Uterus (tissue), 2 donors: ENCODE measurements at regions not wholly inside any gene's neighbourhood (a gene's known extent, or its start where the extent isn't known, plus 50 kb on each side); places are given as distances from the start of the nearest gene placed in this dataset.

Experiments
- CTCF ChIP-seq, 4 experiments: fragments of 200-600 bp in 2 of 4; fragments of 450-650 bp in 2 of 4; sonication (generic) in 2 of 4; IDR thresholded peaks; one replicate each; pipeline ENCODE4 v1.5.1; 2016 to 2019; ENCODE audit warnings: antibody characterized with exemption in 4 of 4, mild to moderate bottlenecking in 2 of 4, moderate library complexity in 1 of 4
- POLR2A ChIP-seq, 2 donors: fragments of 450-650 bp; IDR thresholded peaks; one replicate each; pipeline ENCODE4 v1.6.1; 2016; ENCODE audit warnings: antibody characterized with exemption in 2 of 2, mild to moderate bottlenecking in 1 of 2, moderate library complexity in 1 of 2

DNA sequence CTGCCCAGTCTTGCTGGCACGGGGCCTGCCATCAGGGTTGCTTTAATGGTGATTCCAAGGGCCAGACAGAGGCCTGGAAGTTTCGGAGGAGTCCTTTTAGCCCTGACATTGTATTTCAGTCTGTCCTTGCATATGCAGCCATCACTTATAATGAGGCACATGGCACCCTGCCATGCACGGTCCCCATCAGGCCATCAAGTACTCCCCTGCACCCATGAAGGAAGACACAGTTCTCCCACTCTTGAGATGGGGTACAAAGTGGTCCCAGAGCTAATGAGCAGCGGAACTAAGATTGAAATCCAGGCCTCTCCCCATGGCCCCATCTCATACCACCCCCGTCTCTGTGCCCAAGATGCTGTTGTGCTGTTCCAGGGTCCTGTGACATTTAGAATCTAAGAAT lies 596.6 kb downstream of the PTPRU start:
- TF ChIP-seq CTCF (IDR thresholded peaks at IDR 0.05) (no peak), POLR2A (IDR thresholded peaks at IDR 0.05) (no peak)
